ENCODE measurements at regions not wholly inside any gene's neighbourhood (a gene's known extent, or its start where the extent isn't known, plus 50 kb on each side); places are given as distances from the start of the nearest gene placed in this dataset.

GRCh38 chr11:93959663-93960062 is 61.5 kb upstream of the HEPHL1 start:
- no peak for DNase-seq (ENCODE audit: low read depth, low spot score)

- no peak for DNase-seq (ENCODE audit: low read depth, low spot score)
Observed at GRCh38 chr11:93963072-93963471, 58.1 kb upstream of the HEPHL1 start.

- DNase-seq (ENCODE audit: low read depth, low spot score), result no peak
Observed at GRCh38 chr11:93967258-93967657, 53.9 kb upstream of the HEPHL1 start.

- DNase-seq (ENCODE audit: low read depth, low spot score), result no peak
Observed at GRCh38 chr11:93967944-93968343, 53.2 kb upstream of the HEPHL1 start.

GRCh38 chr11:93969925-93970922 is 50.9 kb upstream of the HEPHL1 start:
- no peak for DNase-seq (ENCODE audit: low read depth, low spot score)
